H9 (cell line): ENCODE measurements at regions not wholly inside any gene's neighbourhood (a gene's known extent, or its start where the extent isn't known, plus 50 kb on each side); places are given as distances from the start of the nearest gene placed in this dataset.

Experiments
- DNase-seq: peaks from one replicate; pipeline ENCODE4 v3.0.0-alpha.2; 2017
- H2AFZ ChIP-seq: one replicate; pipeline ENCODE4 v1.6.1; 2013; ENCODE audit warnings: mild to moderate bottlenecking, low read length, control low read depth, moderate library complexity
- H2AK5ac ChIP-seq: 2 replicates; pipeline ENCODE4 v1.6.1; 2013; ENCODE audit warnings: low read length, control low read depth, mixed read lengths; ENCODE audit not compliant: insufficient read length
- H2BK120ac ChIP-seq: one replicate; pipeline ENCODE4 v1.6.1; 2013; ENCODE audit warnings: low read depth, mild to moderate bottlenecking, low read length, control low read depth, inconsistent platforms; ENCODE audit not compliant: poor library complexity, severe bottlenecking
- H2BK12ac ChIP-seq: 2 replicates; pipeline ENCODE4 v1.6.1; 2013; ENCODE audit warnings: low read length, control low read depth, mixed read lengths, low read depth; ENCODE audit not compliant: insufficient read length
- H2BK15ac ChIP-seq: 2 replicates; pipeline ENCODE4 v1.6.1; 2013; ENCODE audit warnings: low read depth, low read length, control low read depth
- H2BK20ac ChIP-seq: one replicate; pipeline ENCODE4 v1.6.1; 2013; ENCODE audit warnings: low read depth, mild to moderate bottlenecking, low read length, control low read depth, inconsistent platforms; ENCODE audit not compliant: poor library complexity, severe bottlenecking
- H2BK5ac ChIP-seq: 2 replicates; pipeline ENCODE4 v1.6.1; 2013; ENCODE audit warnings: low read length, control low read depth, mixed read lengths; ENCODE audit not compliant: insufficient read length
- H3K14ac ChIP-seq: 2 replicates; pipeline ENCODE4 v1.6.1; 2013; ENCODE audit warnings: low read length, control low read depth; ENCODE audit not compliant: insufficient read depth
- H3K18ac ChIP-seq: 2 replicates; pipeline ENCODE4 v1.6.1; 2013; ENCODE audit warnings: low read depth, mild to moderate bottlenecking, mixed read lengths, low read length, control low read depth; ENCODE audit not compliant: insufficient read length
- H3K23ac ChIP-seq: 2 replicates; pipeline ENCODE4 v1.6.1; 2013; ENCODE audit warnings: low read length, control low read depth, mixed read lengths, low read depth; ENCODE audit not compliant: insufficient read length
- H3K23me2 ChIP-seq: 2 replicates; pipeline ENCODE4 v1.6.1; 2013; ENCODE audit warnings: low read depth, mild to moderate bottlenecking, mixed read lengths, low read length, control low read depth; ENCODE audit not compliant: insufficient read length, poor library complexity, severe bottlenecking
- H3K27ac ChIP-seq: 2 replicates; pipeline ENCODE4 v1.5.1; 2013; ENCODE audit warnings: low read length, control low read depth, mixed read lengths, low read depth; ENCODE audit not compliant: insufficient read length
- H3K27me3 ChIP-seq: 2 replicates; pipeline ENCODE4 v1.6.1; 2013; ENCODE audit warnings: low read length, control low read depth, inconsistent platforms; ENCODE audit not compliant: insufficient read depth
- H3K4ac ChIP-seq: 2 replicates; pipeline ENCODE4 v1.6.1; 2013; ENCODE audit warnings: low read depth, mild to moderate bottlenecking, control low read depth, inconsistent platforms, low read length, moderate library complexity
- H3K4me1 ChIP-seq: 2 replicates; pipeline ENCODE4 v1.6.1; 2013; ENCODE audit warnings: low read length, control low read depth, inconsistent platforms; ENCODE audit not compliant: insufficient read depth
- H3K4me2 ChIP-seq: 2 replicates; pipeline ENCODE4 v1.6.1; 2013; ENCODE audit warnings: low read length, control low read depth, mixed read lengths; ENCODE audit not compliant: insufficient read length, insufficient read depth
- H3K56ac ChIP-seq: 2 replicates; pipeline ENCODE4 v1.6.1; 2013; ENCODE audit warnings: low read depth, mild to moderate bottlenecking, mixed read lengths, low read length, control low read depth; ENCODE audit not compliant: insufficient read length
- H3K79me1 ChIP-seq: 2 replicates; pipeline ENCODE4 v1.6.1; 2013; ENCODE audit warnings: low read depth, mild to moderate bottlenecking, moderate library complexity, low read length, control low read depth, inconsistent platforms; ENCODE audit not compliant: insufficient read depth, poor library complexity, severe bottlenecking
- H3K79me2 ChIP-seq: 2 replicates; pipeline ENCODE4 v1.6.1; 2013; ENCODE audit warnings: low read length, control low read depth, inconsistent platforms; ENCODE audit not compliant: insufficient read depth
- H3K9ac ChIP-seq: 2 replicates; pipeline ENCODE4 v1.6.1; 2013; ENCODE audit warnings: low read length, control low read depth, mixed read lengths; ENCODE audit not compliant: insufficient read length; ENCODE audit errors: extremely low read depth
- H3K9me3 ChIP-seq: one replicate; pipeline ENCODE4 v1.6.1; 2013; ENCODE audit warnings: low read depth, low read length, inconsistent platforms; ENCODE audit not compliant: control insufficient read depth
- H3T11ph ChIP-seq: one replicate; pipeline ENCODE4 v1.6.1; 2013; ENCODE audit warnings: mild to moderate bottlenecking, low read length, control low read depth, inconsistent platforms
- H4K20me1 ChIP-seq: one replicate; pipeline ENCODE4 v1.6.1; 2013; ENCODE audit not compliant: control insufficient read depth, insufficient read length, insufficient read depth
- H4K5ac ChIP-seq: 2 replicates; pipeline ENCODE4 v1.6.1; 2013; ENCODE audit warnings: low read depth, mild to moderate bottlenecking, mixed read lengths, low read length, control low read depth; ENCODE audit not compliant: insufficient read length
- H4K8ac ChIP-seq: replicated peaks from 2 replicates; pipeline ENCODE4 v1.6.1; 2013; ENCODE audit warnings: low read length, control low read depth, mixed read lengths, low read depth; ENCODE audit not compliant: insufficient read length
- H4K91ac ChIP-seq: 2 replicates; pipeline ENCODE4 v1.6.1; 2013; ENCODE audit warnings: low read depth, mild to moderate bottlenecking, moderate library complexity, mixed read lengths, low read length, control low read depth; ENCODE audit not compliant: insufficient read length
- H3K27ac Mint-ChIP-seq, 3 experiments: 2 replicates in 2 of 3; 3 replicates in 1 of 3; pipeline ENCODE4 v1.8.0; 2020 to 2021; ENCODE audit warnings: mixed read lengths in 3 of 3, mild to moderate bottlenecking in 1 of 3, moderate library complexity in 1 of 3
- H3K27me3 Mint-ChIP-seq: 2 replicates; pipeline ENCODE4 v1.8.0; 2021; ENCODE audit warnings: low read depth, mild to moderate bottlenecking, moderate library complexity, mixed read lengths
- H3K36me3 Mint-ChIP-seq, 3 experiments: 2 replicates in 2 of 3; 3 replicates in 1 of 3; pipeline ENCODE4 v1.8.0; 2020 to 2021; ENCODE audit warnings: low read depth in 3 of 3, mixed read lengths in 3 of 3; ENCODE audit not compliant: insufficient read depth in 1 of 3
- H3K4me1 Mint-ChIP-seq, 2 experiments: 2 replicates each; pipeline ENCODE4 v1.8.0; 2020; ENCODE audit warnings: mixed read lengths in 2 of 2
- H3K4me3 Mint-ChIP-seq, 2 experiments: 2 replicates in 1 of 2; 3 replicates in 1 of 2; pipeline ENCODE4 v1.8.0; 2020 to 2021; ENCODE audit warnings: mild to moderate bottlenecking in 2 of 2, mixed read lengths in 2 of 2, moderate library complexity in 1 of 2
- H3K9me3 Mint-ChIP-seq, 2 experiments: 2 replicates in 1 of 2; 3 replicates in 1 of 2; pipeline ENCODE4 v1.8.0; 2020; ENCODE audit warnings: mild to moderate bottlenecking in 2 of 2, mixed read lengths in 2 of 2, moderate library complexity in 1 of 2
- WGBS: extraction: QIAGEN DNeasy Blood & Tissue Kit; methylation state at CpG from one replicate; pipeline ENCODE4 v1.1.7; 2013; ENCODE audit warnings: missing lambda C conversion rate, low lambda C conversion rate, mixed read lengths; ENCODE audit not compliant: insufficient read length; ENCODE audit errors: extremely low coverage; 5-methylcytosine and 5-hydroxymethylcytosine counted together
- TF ChIP-seq, protein P1 (sequence below): fragments of 200-600 bp; sonication (generic); conservative IDR thresholded peaks from 3 replicates; pipeline ENCODE4 v1.8.0; 2021; ENCODE audit warnings: antibody characterized with exemption, mild to moderate bottlenecking

DNA sequence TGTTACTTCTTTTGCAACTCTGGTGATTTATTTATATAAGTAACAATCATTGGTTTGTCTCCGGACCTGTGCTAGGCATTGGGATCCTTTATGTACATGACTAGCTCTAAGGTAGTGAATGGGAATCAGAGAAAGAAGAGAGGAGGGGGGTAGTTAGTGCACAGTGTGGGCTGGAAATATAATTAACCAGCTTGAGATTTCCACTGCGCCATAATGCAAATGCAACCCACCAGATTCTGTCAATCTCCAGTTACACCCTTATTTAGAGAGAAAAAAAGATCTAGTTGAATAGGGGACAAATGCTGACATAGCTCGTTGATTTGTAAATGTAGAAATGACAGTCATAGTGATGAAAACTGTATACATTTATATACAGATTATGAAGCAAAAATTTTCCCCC, 342.2 kb upstream of the SLC30A5 start:
- Histone ChIP-seq H3K27ac (no peak overlapping the region), H3K23me2 (no peaks in the 10 kb centered on the region), H3T11ph (no peak overlapping the region), H3K14ac (no peak overlapping the region), H3K4me2 (no peak overlapping the region), H2BK15ac (no peak overlapping the region), H3K79me2 (no peaks in the 10 kb centered on the region), H4K5ac (no peak overlapping the region), H4K8ac (no peak overlapping the region), H2BK120ac (no peak overlapping the region), H2BK5ac (no peak overlapping the region), H3K18ac (no peak overlapping the region), H3K27me3 (no peaks in the 10 kb centered on the region), H3K9ac (no peak overlapping the region), H2AK5ac (no peak overlapping the region), H2AFZ (no peak overlapping the region), H3K23ac (no peak overlapping the region), H2BK20ac (no peak overlapping the region), H2BK12ac (no peak overlapping the region), H3K79me1 (no peaks in the 10 kb centered on the region), H4K20me1 (no peaks in the 10 kb centered on the region), H3K4ac (no peak overlapping the region), H3K9me3 (no peaks in the 10 kb centered on the region), H3K4me1 (no peaks in the 10 kb centered on the region), H3K56ac (no peak overlapping the region), H4K91ac (no peak overlapping the region)
- Mint-ChIP-seq H3K4me3 (no peak overlapping the region), H3K9me3 (peaks cover 9 to 11% of the 10 kb centered on the region in 2 experiments; a peak in 3 of 5 replicates), H3K36me3 (peaks cover 0 to 13% (median 0%) of the 10 kb centered on the region in 3 experiments; a peak in 3 of 7 replicates), H3K27ac (no peak overlapping the region), H3K4me1 (peaks cover 0 to 13% of the 10 kb centered on the region in 2 experiments; a peak in 3 of 4 replicates), H3K27me3 (no peaks in the 10 kb centered on the region)
- no peak for DNase-seq
- TF ChIP-seq, protein P1, sequence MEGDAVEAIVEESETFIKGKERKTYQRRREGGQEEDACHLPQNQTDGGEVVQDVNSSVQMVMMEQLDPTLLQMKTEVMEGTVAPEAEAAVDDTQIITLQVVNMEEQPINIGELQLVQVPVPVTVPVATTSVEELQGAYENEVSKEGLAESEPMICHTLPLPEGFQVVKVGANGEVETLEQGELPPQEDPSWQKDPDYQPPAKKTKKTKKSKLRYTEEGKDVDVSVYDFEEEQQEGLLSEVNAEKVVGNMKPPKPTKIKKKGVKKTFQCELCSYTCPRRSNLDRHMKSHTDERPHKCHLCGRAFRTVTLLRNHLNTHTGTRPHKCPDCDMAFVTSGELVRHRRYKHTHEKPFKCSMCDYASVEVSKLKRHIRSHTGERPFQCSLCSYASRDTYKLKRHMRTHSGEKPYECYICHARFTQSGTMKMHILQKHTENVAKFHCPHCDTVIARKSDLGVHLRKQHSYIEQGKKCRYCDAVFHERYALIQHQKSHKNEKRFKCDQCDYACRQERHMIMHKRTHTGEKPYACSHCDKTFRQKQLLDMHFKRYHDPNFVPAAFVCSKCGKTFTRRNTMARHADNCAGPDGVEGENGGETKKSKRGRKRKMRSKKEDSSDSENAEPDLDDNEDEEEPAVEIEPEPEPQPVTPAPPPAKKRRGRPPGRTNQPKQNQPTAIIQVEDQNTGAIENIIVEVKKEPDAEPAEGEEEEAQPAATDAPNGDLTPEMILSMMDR, result no peak
- no CpG with 5 or more reads among the region's 3 CpGs for WGBS
